ENCODE measurements at regions not wholly inside any gene's neighbourhood (a gene's known extent, or its start where the extent isn't known, plus 50 kb on each side); places are given as distances from the start of the nearest gene placed in this dataset.

DNA sequence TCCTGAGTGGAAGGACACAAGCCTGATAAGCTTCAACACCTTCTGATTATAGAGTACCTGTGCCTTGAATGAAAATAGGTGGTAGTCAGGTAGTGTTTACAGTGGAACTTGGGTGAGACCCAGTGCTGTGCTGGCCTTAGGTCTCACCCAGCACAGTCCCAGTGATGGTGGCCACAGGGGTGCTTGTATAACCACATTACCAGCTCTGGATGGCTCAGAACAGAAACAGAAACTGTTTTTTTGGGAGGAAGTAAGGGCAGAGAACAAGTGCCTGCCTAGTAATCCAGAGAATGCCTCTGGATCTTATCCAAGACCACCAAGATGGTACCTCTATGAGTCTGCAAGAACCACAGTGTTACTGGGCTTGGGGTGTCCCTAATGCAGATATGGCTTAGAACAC is 171.5 kb upstream of the DIPK2B start:
- H3K36me3 ChIP-seq (ENCODE audit: control insufficient read depth in 1 of 2, insufficient read depth in 2 of 2, low read length in 2 of 2): no peaks in the 10 kb centered on the region
- H3K27me3 ChIP-seq (ENCODE audit: control insufficient read depth in 1 of 2, insufficient read depth in 2 of 2, low read length in 2 of 2): no peaks in the 10 kb centered on the region
- no peak overlapping the region for H3K4me3 ChIP-seq (ENCODE audit: low read depth in 1 of 2, low read length in 2 of 2)
- no peaks in the 10 kb centered on the region for H3K4me1 ChIP-seq (ENCODE audit: control insufficient read depth in 1 of 2, insufficient read depth in 2 of 2, low read length in 2 of 2)
- peaks cover 0 to 4% of the 10 kb centered on the region in 2 donors for H3K9me3 ChIP-seq (ENCODE audit: control insufficient read depth in 1 of 2, low read length in 2 of 2)
- no peak overlapping the region for H3K27ac ChIP-seq (ENCODE audit: low read depth, low read length)
- no peak overlapping the region for H3K9ac ChIP-seq (ENCODE audit: low read depth in 1 of 2, low read length in 2 of 2)

DNA sequence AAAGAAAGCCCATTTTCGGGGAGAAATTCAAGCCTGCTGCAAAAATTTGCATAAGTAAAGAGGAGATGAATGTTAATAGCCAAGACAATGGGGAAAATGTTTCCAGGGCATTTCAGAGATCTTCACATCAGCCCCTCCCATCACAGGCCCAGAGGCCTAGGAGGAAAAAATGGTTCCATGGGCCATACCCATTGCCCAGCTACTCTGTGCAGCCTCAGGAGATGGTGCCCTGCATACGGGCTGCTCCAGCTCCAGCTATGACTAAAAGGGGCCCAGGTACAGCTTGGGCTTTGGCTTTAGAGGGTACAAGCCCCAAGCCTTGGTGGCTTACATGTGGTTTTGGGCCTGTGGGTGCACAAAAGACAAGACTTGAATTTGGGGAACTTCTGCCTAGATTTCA is 168.0 kb upstream of the DIPK2B start:
- H3K9ac ChIP-seq (ENCODE audit: low read depth in 1 of 2, low read length in 2 of 2): no peak overlapping the region
- H3K27ac ChIP-seq (ENCODE audit: low read depth, low read length): no peak overlapping the region
- H3K27me3 ChIP-seq (ENCODE audit: control insufficient read depth in 1 of 2, insufficient read depth in 2 of 2, low read length in 2 of 2): no peaks in the 10 kb centered on the region
- H3K4me3 ChIP-seq (ENCODE audit: low read depth in 1 of 2, low read length in 2 of 2): no peak overlapping the region
- H3K9me3 ChIP-seq (ENCODE audit: control insufficient read depth in 1 of 2, low read length in 2 of 2): peaks cover 0 to 4% of the 10 kb centered on the region in 2 donors
- H3K4me1 ChIP-seq (ENCODE audit: control insufficient read depth in 1 of 2, insufficient read depth in 2 of 2, low read length in 2 of 2): no peaks in the 10 kb centered on the region
- no peaks in the 10 kb centered on the region for H3K36me3 ChIP-seq (ENCODE audit: control insufficient read depth in 1 of 2, insufficient read depth in 2 of 2, low read length in 2 of 2)

DNA sequence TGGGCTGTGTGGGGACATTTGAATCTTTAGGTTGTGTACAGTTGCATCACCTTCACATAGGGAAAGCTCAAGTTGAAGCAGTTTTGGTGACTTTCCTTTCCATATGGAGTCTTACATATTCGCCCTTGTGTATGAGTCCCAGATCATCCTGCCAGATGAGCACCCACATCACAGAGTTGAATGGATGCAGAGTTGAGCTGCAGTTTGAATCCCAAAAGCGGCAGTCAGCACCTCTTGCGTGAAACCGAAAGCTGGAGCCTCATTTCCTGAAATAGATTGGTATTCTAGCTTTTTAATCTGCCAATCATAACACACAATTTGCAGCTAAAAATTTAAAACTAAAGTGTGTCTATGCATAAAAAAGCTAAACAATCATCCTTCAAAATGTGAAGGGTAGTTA is 162.9 kb upstream of the DIPK2B start:
- peaks cover 0 to under 1% of the 10 kb centered on the region in 2 donors for H3K9me3 ChIP-seq (ENCODE audit: control insufficient read depth in 1 of 2, low read length in 2 of 2)
- H3K9ac ChIP-seq (ENCODE audit: low read depth in 1 of 2, low read length in 2 of 2): no peak overlapping the region
- no peaks in the 10 kb centered on the region for H3K4me1 ChIP-seq (ENCODE audit: control insufficient read depth in 1 of 2, insufficient read depth in 2 of 2, low read length in 2 of 2)
- no peak overlapping the region for H3K27ac ChIP-seq (ENCODE audit: low read depth, low read length)
- H3K36me3 ChIP-seq (ENCODE audit: control insufficient read depth in 1 of 2, insufficient read depth in 2 of 2, low read length in 2 of 2): no peaks in the 10 kb centered on the region
- H3K4me3 ChIP-seq (ENCODE audit: low read depth in 1 of 2, low read length in 2 of 2): no peak overlapping the region
- H3K27me3 ChIP-seq (ENCODE audit: control insufficient read depth in 1 of 2, insufficient read depth in 2 of 2, low read length in 2 of 2): no peaks in the 10 kb centered on the region

DNA sequence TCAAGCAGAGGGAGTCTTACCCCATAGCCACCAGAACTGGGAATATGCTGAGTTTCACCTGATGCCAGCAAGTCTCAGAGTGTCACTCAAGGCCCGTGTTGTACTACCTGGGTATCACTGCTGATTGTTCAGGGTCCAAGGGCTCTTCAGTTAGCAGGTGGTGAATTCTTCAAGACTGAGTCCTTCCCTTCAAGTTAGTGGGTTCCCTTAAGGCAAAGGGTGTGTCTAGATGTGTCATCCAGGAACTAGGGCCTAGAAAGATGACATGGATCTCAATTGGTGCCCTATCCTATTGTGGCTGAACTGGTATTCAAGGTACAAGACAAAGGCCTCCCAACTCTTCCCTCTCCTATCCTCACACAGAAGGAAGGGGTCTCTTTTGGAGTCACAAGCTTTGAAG is 159.9 kb upstream of the DIPK2B start:
- no peak overlapping the region for H3K9ac ChIP-seq (ENCODE audit: low read depth in 1 of 2, low read length in 2 of 2)
- no peaks in the 10 kb centered on the region for H3K4me1 ChIP-seq (ENCODE audit: control insufficient read depth in 1 of 2, insufficient read depth in 2 of 2, low read length in 2 of 2)
- H3K36me3 ChIP-seq (ENCODE audit: control insufficient read depth in 1 of 2, insufficient read depth in 2 of 2, low read length in 2 of 2): no peaks in the 10 kb centered on the region
- no peak overlapping the region for H3K4me3 ChIP-seq (ENCODE audit: low read depth in 1 of 2, low read length in 2 of 2)
- H3K9me3 ChIP-seq (ENCODE audit: control insufficient read depth in 1 of 2, low read length in 2 of 2): no peaks in the 10 kb centered on the region
- H3K27ac ChIP-seq (ENCODE audit: low read depth, low read length): no peak overlapping the region
- no peaks in the 10 kb centered on the region for H3K27me3 ChIP-seq (ENCODE audit: control insufficient read depth in 1 of 2, insufficient read depth in 2 of 2, low read length in 2 of 2)

DNA sequence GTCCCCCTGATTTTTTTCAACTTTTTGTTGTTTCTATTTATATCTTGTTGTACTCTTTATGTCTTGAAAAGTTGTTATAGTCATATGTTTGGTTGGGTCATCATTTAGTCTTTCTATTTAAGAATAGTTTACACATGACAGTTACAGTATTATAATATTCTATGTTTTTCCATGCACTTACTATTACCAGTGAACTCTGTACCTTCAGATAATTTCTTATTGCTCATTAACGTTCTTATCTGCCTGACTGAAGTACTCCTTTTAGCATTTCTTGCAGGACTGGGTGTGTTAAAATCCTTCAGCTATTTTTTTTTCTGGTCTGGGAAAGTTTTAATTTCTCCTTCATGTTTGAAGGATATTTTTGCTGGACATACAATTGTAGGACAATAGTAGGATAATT is 157.7 kb upstream of the DIPK2B start:
- Histone ChIP-seq H3K36me3 (ENCODE audit: control insufficient read depth in 1 of 2, insufficient read depth in 2 of 2, low read length in 2 of 2) (no peaks in the 10 kb centered on the region), H3K4me3 (ENCODE audit: low read depth in 1 of 2, low read length in 2 of 2) (no peak overlapping the region), H3K4me1 (ENCODE audit: control insufficient read depth in 1 of 2, insufficient read depth in 2 of 2, low read length in 2 of 2) (no peaks in the 10 kb centered on the region), H3K27me3 (ENCODE audit: control insufficient read depth in 1 of 2, insufficient read depth in 2 of 2, low read length in 2 of 2) (no peaks in the 10 kb centered on the region), H3K9ac (ENCODE audit: low read depth in 1 of 2, low read length in 2 of 2) (no peak overlapping the region), H3K27ac (ENCODE audit: low read depth, low read length) (no peak overlapping the region), H3K9me3 (ENCODE audit: control insufficient read depth in 1 of 2, low read length in 2 of 2) (no peaks in the 10 kb centered on the region)

DNA sequence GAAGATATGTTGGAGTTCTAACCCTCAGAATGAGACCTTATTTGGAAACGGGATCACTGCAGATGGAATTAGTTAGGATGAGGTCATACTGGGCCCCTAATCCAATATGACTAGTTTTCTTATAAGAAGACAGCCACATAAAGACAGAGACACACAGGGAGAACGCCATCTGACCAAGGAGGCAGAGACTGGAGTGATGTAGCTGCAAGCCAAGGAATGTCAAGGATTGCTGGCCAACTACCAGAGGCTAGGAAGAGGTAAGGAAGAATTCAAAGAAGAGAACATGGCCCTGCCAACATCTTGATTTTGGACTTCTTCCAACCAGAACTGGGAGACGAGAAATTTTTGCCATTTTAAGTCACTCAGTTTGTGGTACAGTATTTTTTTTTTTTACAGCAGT is 152.8 kb upstream of the DIPK2B start:
- H3K4me3 ChIP-seq (ENCODE audit: low read depth in 1 of 2, low read length in 2 of 2): no peak overlapping the region
- no peak overlapping the region for H3K27ac ChIP-seq (ENCODE audit: low read depth, low read length)
- H3K4me1 ChIP-seq (ENCODE audit: control insufficient read depth in 1 of 2, insufficient read depth in 2 of 2, low read length in 2 of 2): no peaks in the 10 kb centered on the region
- H3K27me3 ChIP-seq (ENCODE audit: control insufficient read depth in 1 of 2, insufficient read depth in 2 of 2, low read length in 2 of 2): no peaks in the 10 kb centered on the region
- no peak overlapping the region for H3K9ac ChIP-seq (ENCODE audit: low read depth in 1 of 2, low read length in 2 of 2)
- peaks cover 0 to 4% of the 10 kb centered on the region in 2 donors for H3K9me3 ChIP-seq (ENCODE audit: control insufficient read depth in 1 of 2, low read length in 2 of 2)
- no peaks in the 10 kb centered on the region for H3K36me3 ChIP-seq (ENCODE audit: control insufficient read depth in 1 of 2, insufficient read depth in 2 of 2, low read length in 2 of 2)

DNA sequence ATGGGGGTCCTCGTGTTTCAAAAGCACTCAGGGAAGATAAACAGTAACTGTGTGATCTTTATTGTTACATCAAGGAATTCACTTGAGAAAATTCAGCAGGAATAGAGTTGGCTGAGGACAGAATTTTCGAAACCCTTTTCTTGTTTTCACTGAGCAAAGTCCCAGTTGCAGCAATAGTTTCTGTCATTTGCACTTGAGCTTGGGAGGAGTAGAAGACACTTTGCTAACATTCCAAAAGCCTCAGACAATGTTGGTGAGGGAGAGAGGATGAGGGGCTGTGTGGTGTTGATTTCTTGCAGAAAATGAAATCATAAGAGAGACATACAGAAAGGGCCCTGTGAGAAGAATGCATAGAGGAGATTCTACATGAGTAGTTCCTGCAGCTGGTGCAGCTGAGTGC is 151.9 kb upstream of the DIPK2B start:
- H3K27me3 ChIP-seq (ENCODE audit: control insufficient read depth in 1 of 2, insufficient read depth in 2 of 2, low read length in 2 of 2): no peaks in the 10 kb centered on the region
- no peaks in the 10 kb centered on the region for H3K36me3 ChIP-seq (ENCODE audit: control insufficient read depth in 1 of 2, insufficient read depth in 2 of 2, low read length in 2 of 2)
- H3K4me1 ChIP-seq (ENCODE audit: control insufficient read depth in 1 of 2, insufficient read depth in 2 of 2, low read length in 2 of 2): no peaks in the 10 kb centered on the region
- H3K9me3 ChIP-seq (ENCODE audit: control insufficient read depth in 1 of 2, low read length in 2 of 2): peaks cover 0 to 4% of the 10 kb centered on the region in 2 donors
- H3K4me3 ChIP-seq (ENCODE audit: low read depth in 1 of 2, low read length in 2 of 2): no peak overlapping the region
- no peak overlapping the region for H3K9ac ChIP-seq (ENCODE audit: low read depth in 1 of 2, low read length in 2 of 2)
- H3K27ac ChIP-seq (ENCODE audit: low read depth, low read length): no peak overlapping the region

DNA sequence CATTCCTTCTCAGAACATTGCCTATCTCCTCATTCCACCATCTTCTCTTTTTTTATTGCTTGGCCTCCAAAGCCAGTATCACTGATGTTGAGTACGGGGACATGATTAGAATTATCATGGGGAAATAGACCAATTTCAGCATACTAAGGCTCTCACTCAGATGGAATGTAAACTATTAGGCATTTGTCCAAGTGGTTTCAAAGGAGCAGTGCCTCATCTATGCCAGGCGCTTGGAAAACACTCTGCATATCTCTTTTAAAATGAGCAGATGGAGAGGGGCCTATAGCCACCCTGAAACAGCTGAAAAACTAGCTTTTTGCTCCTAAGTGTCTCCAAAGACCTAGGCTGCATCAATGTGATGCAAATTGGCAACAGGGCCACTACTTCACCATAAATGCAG is 150.8 kb upstream of the DIPK2B start:
- Histone ChIP-seq H3K36me3 (ENCODE audit: control insufficient read depth in 1 of 2, insufficient read depth in 2 of 2, low read length in 2 of 2) (no peaks in the 10 kb centered on the region), H3K27me3 (ENCODE audit: control insufficient read depth in 1 of 2, insufficient read depth in 2 of 2, low read length in 2 of 2) (no peaks in the 10 kb centered on the region), H3K9me3 (ENCODE audit: control insufficient read depth in 1 of 2, low read length in 2 of 2) (peaks cover 0 to 4% of the 10 kb centered on the region in 2 donors), H3K9ac (ENCODE audit: low read depth in 1 of 2, low read length in 2 of 2) (no peak overlapping the region), H3K27ac (ENCODE audit: low read depth, low read length) (no peak overlapping the region), H3K4me1 (ENCODE audit: control insufficient read depth in 1 of 2, insufficient read depth in 2 of 2, low read length in 2 of 2) (no peaks in the 10 kb centered on the region), H3K4me3 (ENCODE audit: low read depth in 1 of 2, low read length in 2 of 2) (no peak overlapping the region)

DNA sequence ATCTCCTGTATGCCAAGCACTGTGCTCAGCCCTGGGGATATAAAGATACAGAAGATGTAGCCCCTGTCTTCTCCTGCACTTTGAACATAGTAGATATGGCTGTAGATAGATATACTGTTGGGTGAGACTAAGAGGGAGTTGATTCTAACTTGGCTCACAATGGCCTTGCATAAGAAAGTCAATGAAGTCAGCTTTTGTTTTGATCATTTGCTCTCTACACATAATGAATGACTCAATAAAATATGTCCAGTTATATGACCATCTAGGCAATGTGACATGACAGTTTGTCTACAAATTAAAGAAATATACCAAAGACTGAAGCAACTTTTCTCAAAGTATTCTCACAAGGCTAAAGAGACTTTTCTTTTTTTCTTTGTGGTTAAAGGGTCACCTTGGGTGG is 147.6 kb upstream of the DIPK2B start:
- H3K36me3 ChIP-seq (ENCODE audit: control insufficient read depth in 1 of 2, insufficient read depth in 2 of 2, low read length in 2 of 2): no peaks in the 10 kb centered on the region
- no peak overlapping the region for H3K4me3 ChIP-seq (ENCODE audit: low read depth in 1 of 2, low read length in 2 of 2)
- H3K27ac ChIP-seq (ENCODE audit: low read depth, low read length): no peak overlapping the region
- no peaks in the 10 kb centered on the region for H3K27me3 ChIP-seq (ENCODE audit: control insufficient read depth in 1 of 2, insufficient read depth in 2 of 2, low read length in 2 of 2)
- peaks cover 0 to 4% of the 10 kb centered on the region in 2 donors for H3K9me3 ChIP-seq (ENCODE audit: control insufficient read depth in 1 of 2, low read length in 2 of 2)
- no peak overlapping the region for H3K9ac ChIP-seq (ENCODE audit: low read depth in 1 of 2, low read length in 2 of 2)
- no peaks in the 10 kb centered on the region for H3K4me1 ChIP-seq (ENCODE audit: control insufficient read depth in 1 of 2, insufficient read depth in 2 of 2, low read length in 2 of 2)

DNA sequence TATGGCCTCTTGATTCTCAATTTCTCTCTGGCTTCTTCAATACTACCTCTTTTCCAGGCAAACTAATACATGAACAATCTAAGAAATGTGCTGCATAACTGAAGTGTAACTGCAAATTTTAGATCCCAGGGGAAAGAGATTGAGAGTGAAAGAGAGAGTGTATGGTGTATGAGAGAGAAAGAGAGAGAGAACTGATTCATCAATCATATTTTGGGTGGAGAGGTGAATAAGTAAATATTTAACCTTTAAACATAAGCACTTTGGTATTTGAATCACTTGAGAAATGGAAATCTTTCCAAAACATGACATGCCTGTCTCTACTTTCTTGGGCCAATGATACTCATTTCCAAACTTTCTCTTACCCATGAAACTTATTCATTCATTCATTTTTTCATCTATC is 147.2 kb upstream of the DIPK2B start:
- Histone ChIP-seq H3K36me3 (ENCODE audit: control insufficient read depth in 1 of 2, insufficient read depth in 2 of 2, low read length in 2 of 2) (no peaks in the 10 kb centered on the region), H3K27ac (ENCODE audit: low read depth, low read length) (no peak overlapping the region), H3K4me3 (ENCODE audit: low read depth in 1 of 2, low read length in 2 of 2) (no peak overlapping the region), H3K9ac (ENCODE audit: low read depth in 1 of 2, low read length in 2 of 2) (no peak overlapping the region), H3K4me1 (ENCODE audit: control insufficient read depth in 1 of 2, insufficient read depth in 2 of 2, low read length in 2 of 2) (no peaks in the 10 kb centered on the region), H3K27me3 (ENCODE audit: control insufficient read depth in 1 of 2, insufficient read depth in 2 of 2, low read length in 2 of 2) (no peaks in the 10 kb centered on the region), H3K9me3 (ENCODE audit: control insufficient read depth in 1 of 2, low read length in 2 of 2) (peaks cover 0 to 4% of the 10 kb centered on the region in 2 donors)

DNA sequence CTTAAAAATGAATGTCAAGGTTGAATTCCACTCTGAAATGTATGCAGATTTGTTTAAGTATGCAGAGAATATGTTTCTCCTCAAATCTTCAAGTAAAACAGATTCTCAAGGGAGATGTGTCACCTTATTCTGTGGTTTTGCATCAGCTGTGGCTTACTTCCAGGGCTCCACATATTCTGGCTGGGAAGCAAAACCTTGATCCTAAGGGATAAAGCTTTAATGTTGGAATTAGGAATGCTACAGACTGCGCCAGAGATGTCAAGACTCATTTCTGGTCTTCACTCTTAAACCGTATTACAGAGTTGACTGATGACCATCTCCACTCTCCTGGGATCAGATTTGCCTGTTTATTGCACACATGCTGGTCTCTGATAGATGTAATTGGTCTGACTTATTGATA is 143.9 kb upstream of the DIPK2B start:
- H3K36me3 ChIP-seq (ENCODE audit: control insufficient read depth in 1 of 2, insufficient read depth in 2 of 2, low read length in 2 of 2): no peaks in the 10 kb centered on the region
- H3K27ac ChIP-seq (ENCODE audit: low read depth, low read length): no peak overlapping the region
- no peaks in the 10 kb centered on the region for H3K4me1 ChIP-seq (ENCODE audit: control insufficient read depth in 1 of 2, insufficient read depth in 2 of 2, low read length in 2 of 2)
- no peak overlapping the region for H3K4me3 ChIP-seq (ENCODE audit: low read depth in 1 of 2, low read length in 2 of 2)
- H3K27me3 ChIP-seq (ENCODE audit: control insufficient read depth in 1 of 2, insufficient read depth in 2 of 2, low read length in 2 of 2): no peaks in the 10 kb centered on the region
- H3K9ac ChIP-seq (ENCODE audit: low read depth in 1 of 2, low read length in 2 of 2): no peak overlapping the region
- H3K9me3 ChIP-seq (ENCODE audit: control insufficient read depth in 1 of 2, low read length in 2 of 2): no peaks in the 10 kb centered on the region
